A673 (cell line): ENCODE measurements at regions not wholly inside any gene's neighbourhood (a gene's known extent, or its start where the extent isn't known, plus 50 kb on each side); places are given as distances from the start of the nearest gene placed in this dataset.

ENCODE experiments used
- BruUV-seq: library from RNA; stranded (reverse); fragments of 400-500 nt; replicated peaks from 2 replicates; lab custom pipeline; 2021; lab: Mats Ljungman, UMichigan
- CTCF ChIA-PET: fragments of 300-600 bp; sonication (Branson Sonifier 250); formaldehyde crosslinking; loops from one replicate; lab custom pipeline; 2022; ENCODE audit warnings: antibody characterized with exemption; lab: Charles Lee
- POLR2A ChIA-PET: fragments of 300-600 bp; sonication (Branson Sonifier 250); formaldehyde crosslinking; loops from one replicate; lab custom pipeline; 2022; ENCODE audit warnings: antibody characterized with exemption; ENCODE audit not compliant: low non-redundant PET; lab: Charles Lee
- DNase-seq: peaks from one replicate; pipeline ENCODE4 v3.0.0-alpha.2; 2015; ENCODE audit warnings: low spot score
- H3K27ac ChIP-seq: fragments of 200-600 bp; sonication (generic); 2 replicates; pipeline ENCODE4 v1.5.1; 2016; ENCODE audit warnings: mixed run types, low read depth, mild to moderate bottlenecking, mixed read lengths, antibody characterized with exemption, low read length; ENCODE audit not compliant: poor library complexity, severe bottlenecking
- H3K27me3 ChIP-seq: fragments of 200-600 bp; sonication (generic); replicated peaks from 2 replicates; pipeline ENCODE4 v1.6.1; 2017; ENCODE audit warnings: mixed run types, low read depth, mild to moderate bottlenecking, mixed read lengths, antibody characterized with exemption, low read length; ENCODE audit not compliant: insufficient read depth, poor library complexity
- H3K36me3 ChIP-seq: fragments of 200-600 bp; sonication (generic); 2 replicates; pipeline ENCODE4 v1.6.1; 2016; ENCODE audit warnings: mixed run types, mild to moderate bottlenecking, mixed read lengths, antibody characterized with exemption, low read length; ENCODE audit not compliant: insufficient read depth, poor library complexity, severe bottlenecking
- H3K4me1 ChIP-seq: fragments of 200-600 bp; sonication (generic); 2 replicates; pipeline ENCODE4 v1.6.1; 2017; ENCODE audit warnings: mixed run types, mild to moderate bottlenecking, mixed read lengths, antibody characterized with exemption, low read length; ENCODE audit not compliant: insufficient read depth, poor library complexity, severe bottlenecking
- H3K4me3 ChIP-seq: fragments of 200-600 bp; sonication (generic); 2 replicates; pipeline ENCODE4 v1.5.1; 2016; ENCODE audit warnings: low read depth, mixed run types, mild to moderate bottlenecking, mixed read lengths, low read length; ENCODE audit not compliant: poor library complexity, severe bottlenecking
- H3K9me3 ChIP-seq: fragments of 200-600 bp; sonication (generic); 2 replicates; pipeline ENCODE4 v1.6.1; 2016; ENCODE audit warnings: mixed run types, low read depth, mild to moderate bottlenecking, mixed read lengths, antibody characterized with exemption, low read length; ENCODE audit not compliant: poor library complexity, severe bottlenecking
- CTCF ChIP-seq: fragments of 300-800, 200-600 bp; sonication (generic); conservative IDR thresholded peaks from 2 replicates; pipeline ENCODE4 v1.5.1; 2017; ENCODE audit warnings: low read depth, mild to moderate bottlenecking, antibody characterized with exemption, low read length, moderate library complexity, mixed read lengths
- EZH2 ChIP-seq: fragments of 200-600 bp; sonication (generic); IDR thresholded peaks from 2 replicates; pipeline ENCODE4 v1.6.1; 2017; ENCODE audit warnings: borderline replicate concordance, low read depth, mild to moderate bottlenecking, mixed read lengths, antibody characterized with exemption, low read length; ENCODE audit not compliant: poor library complexity, severe bottlenecking
- intact Hi-C: fragments of 100-400 bp; cut with micrococcal nuclease; formaldehyde crosslinking; loops from one replicate; pipeline ENCODE4 v1.10.0; 2022; ENCODE audit not compliant: unreplicated experiment

GRCh38 chr18:53735526-53735925 is 488.9 kb downstream of the MBD2 start:
- CTCF ChIA-PET, result no interaction called here

GRCh38 chr18:53715243-53715853 is 509.1 kb downstream of the MBD2 start:
- no TSS peak for BruUV-seq

More at GRCh38 chr18:53735526-53735925, 488.9 kb downstream of the MBD2 start:
- TF ChIP-seq EZH2, result no peak
- no peak for TF ChIP-seq CTCF
- no peaks in the 10 kb centered on the region for H3K36me3 ChIP-seq
- no peaks in the 10 kb centered on the region for H3K9me3 ChIP-seq
- no TSS peak for BruUV-seq
- no peak for DNase-seq
- H3K4me1 ChIP-seq, result no peaks in the 10 kb centered on the region
- no peak overlapping the region for H3K4me3 ChIP-seq
- intact Hi-C loops, result no loop called here
- no peaks in the 10 kb centered on the region for H3K27me3 ChIP-seq
- POLR2A ChIA-PET, result no interaction called here
- H3K27ac ChIP-seq, result no peak overlapping the region

GRCh38 chr18:53710080-53710479 is 514.4 kb downstream of the MBD2 start:
- H3K27me3 ChIP-seq, result no peaks in the 10 kb centered on the region
- no peak for TF ChIP-seq EZH2
- no peak for TF ChIP-seq CTCF
- BruUV-seq, result no TSS peak
- CTCF ChIA-PET, result no interaction called here
- H3K4me1 ChIP-seq, result no peaks in the 10 kb centered on the region
- H3K27ac ChIP-seq, result no peak overlapping the region
- no peak overlapping the region for H3K4me3 ChIP-seq
- POLR2A ChIA-PET, result no interaction called here
- no peak for DNase-seq
- no peaks in the 10 kb centered on the region for H3K9me3 ChIP-seq
- intact Hi-C loops, result no loop called here
- no peaks in the 10 kb centered on the region for H3K36me3 ChIP-seq

More at GRCh38 chr18:53715243-53715853, 509.1 kb downstream of the MBD2 start:
- H3K27me3 ChIP-seq, result no peaks in the 10 kb centered on the region
- ChIA-PET CTCF (no interaction called here), POLR2A (no interaction called here)
- no peak overlapping the region for H3K27ac ChIP-seq
- intact Hi-C loops, result no loop called here
- no peaks in the 10 kb centered on the region for H3K36me3 ChIP-seq
- H3K4me3 ChIP-seq, result no peak overlapping the region
- TF ChIP-seq EZH2 (no peak), CTCF (no peak)
- DNase-seq, result no peak
- no peaks in the 10 kb centered on the region for H3K4me1 ChIP-seq
- H3K9me3 ChIP-seq, result no peaks in the 10 kb centered on the region
